Osteoblast (primary cell): ENCODE measurements at regions not wholly inside any gene's neighbourhood (a gene's known extent, or its start where the extent isn't known, plus 50 kb on each side); places are given as distances from the start of the nearest gene placed in this dataset.

Experiments
- DNase-seq: peaks from one replicate; pipeline ENCODE4 v3.0.0; 2011; ENCODE audit warnings: low spot score, mixed read lengths; ENCODE audit not compliant: insufficient read length; ENCODE audit errors: missing footprints
- H2AFZ ChIP-seq: 2 replicates; pipeline ENCODE4 v1.6.0; 2011; ENCODE audit warnings: mild to moderate bottlenecking, low read length
- H3K27ac ChIP-seq: 2 replicates; pipeline ENCODE4 v1.5.1; 2011; ENCODE audit warnings: mild to moderate bottlenecking, low read depth, low read length, moderate library complexity
- H3K27me3 ChIP-seq: 2 replicates; pipeline ENCODE4 v1.6.0; 2012; ENCODE audit warnings: mild to moderate bottlenecking, control low read depth, inconsistent platforms, low read length, moderate library complexity; ENCODE audit not compliant: insufficient read depth
- H3K36me3 ChIP-seq: 2 replicates; pipeline ENCODE4 v1.5.1; 2011; ENCODE audit warnings: mild to moderate bottlenecking, low read length, control low read depth, moderate library complexity; ENCODE audit not compliant: insufficient read depth
- H3K4me1 ChIP-seq: 2 replicates; pipeline ENCODE4 v1.5.1; 2011; ENCODE audit warnings: mild to moderate bottlenecking, low read length, control low read depth, moderate library complexity; ENCODE audit not compliant: insufficient read depth
- H3K4me2 ChIP-seq: 2 replicates; pipeline ENCODE4 v1.6.0; 2011; ENCODE audit warnings: mild to moderate bottlenecking, low read length; ENCODE audit not compliant: insufficient read depth
- H3K4me3 ChIP-seq: fragments of 200-600 bp; sonication (generic); 3 replicates; pipeline ENCODE4 v1.5.1; 2012; ENCODE audit warnings: mild to moderate bottlenecking, low read length, inconsistent platforms; ENCODE audit not compliant: insufficient read depth
- H3K79me2 ChIP-seq: 2 replicates; pipeline ENCODE4 v1.6.0; 2012; ENCODE audit warnings: mild to moderate bottlenecking, low read length, control low read depth, inconsistent platforms; ENCODE audit not compliant: insufficient read depth
- H3K9me3 ChIP-seq: 2 replicates; pipeline ENCODE4 v1.5.1; 2011; ENCODE audit warnings: low read depth, low read length, control low read depth
- H4K20me1 ChIP-seq: 2 replicates; pipeline ENCODE4 v1.6.0; 2012; ENCODE audit warnings: mild to moderate bottlenecking, low read length, control low read depth; ENCODE audit not compliant: insufficient read depth
- TF ChIP-seq, protein P1 (sequence below): IDR thresholded peaks from 2 replicates; pipeline ENCODE4 v1.5.1; 2011; ENCODE audit warnings: mild to moderate bottlenecking, low read depth, low read length, moderate library complexity; ENCODE audit errors: extremely low read depth

DNA sequence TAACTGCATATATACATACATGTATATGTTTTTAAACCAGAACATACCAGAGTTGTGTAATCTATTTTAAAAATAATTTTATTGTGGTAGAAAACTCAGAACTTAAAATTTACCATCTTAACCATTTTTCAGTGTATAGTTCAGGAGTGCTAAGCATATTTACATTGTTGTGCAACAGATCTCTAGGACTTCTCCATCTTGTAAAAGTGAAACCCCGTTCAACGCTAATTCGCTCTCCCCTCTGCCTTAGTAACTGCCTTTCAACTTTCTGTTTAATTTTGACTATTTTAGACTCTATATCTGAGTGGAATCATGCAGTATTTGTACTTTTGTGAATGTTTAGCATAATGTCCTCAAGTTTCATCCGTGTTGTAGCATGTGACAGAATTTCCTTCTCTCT, 51.8 kb upstream of the SSR3 start:
- Histone ChIP-seq H3K4me3 (peak overlapping the region; percentile 75), H3K79me2 (no peaks in the 10 kb centered on the region)
- no peak for DNase-seq

DNA sequence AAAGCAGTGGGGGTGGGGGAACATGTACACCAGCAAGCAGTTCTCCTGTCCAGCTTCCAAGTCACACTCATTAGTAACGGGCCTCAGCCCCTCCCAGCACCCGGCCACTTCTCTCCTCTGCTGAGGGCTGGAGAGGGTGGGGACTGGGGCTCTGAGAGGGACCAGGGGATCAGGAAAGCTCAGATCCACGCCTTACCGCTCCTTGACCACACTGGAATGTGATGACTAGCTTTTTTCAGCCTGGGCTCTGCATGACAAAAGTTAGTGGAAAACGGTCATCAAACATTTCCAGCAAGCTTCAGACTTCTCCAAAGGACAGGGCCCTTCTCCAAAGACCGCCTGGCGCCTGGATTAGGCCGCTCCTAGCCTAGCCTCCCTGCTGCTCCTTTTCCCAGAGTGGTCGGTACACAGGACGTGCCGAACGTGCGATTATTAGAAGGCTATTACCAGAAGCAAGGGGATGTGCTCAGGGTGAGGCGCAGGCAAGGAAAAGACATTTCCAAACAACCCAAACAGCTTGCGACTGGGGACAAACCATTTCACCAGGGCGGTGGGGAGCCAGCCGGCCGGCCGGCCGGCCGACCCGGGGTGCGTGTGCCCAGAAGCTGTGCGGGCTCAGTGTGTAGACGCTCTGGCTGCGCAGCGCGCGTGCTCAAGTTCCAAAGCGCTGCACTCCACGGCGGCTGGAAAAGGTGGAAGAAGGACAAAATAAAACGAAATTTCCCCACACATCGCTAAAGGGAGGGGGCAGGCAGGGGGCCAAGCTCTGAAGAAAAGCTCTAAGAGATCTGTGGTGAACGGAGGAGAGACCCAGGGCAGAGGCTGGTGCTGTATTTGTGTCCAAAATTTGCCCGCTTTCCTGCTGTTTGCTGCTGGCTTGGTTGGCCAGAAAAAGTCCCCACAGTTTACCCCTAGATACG, 51.0 kb upstream of the SSR3 start:
- H3K4me1 ChIP-seq: peaks cover 12% of the 10 kb centered on the region
- TF ChIP-seq, protein P1, sequence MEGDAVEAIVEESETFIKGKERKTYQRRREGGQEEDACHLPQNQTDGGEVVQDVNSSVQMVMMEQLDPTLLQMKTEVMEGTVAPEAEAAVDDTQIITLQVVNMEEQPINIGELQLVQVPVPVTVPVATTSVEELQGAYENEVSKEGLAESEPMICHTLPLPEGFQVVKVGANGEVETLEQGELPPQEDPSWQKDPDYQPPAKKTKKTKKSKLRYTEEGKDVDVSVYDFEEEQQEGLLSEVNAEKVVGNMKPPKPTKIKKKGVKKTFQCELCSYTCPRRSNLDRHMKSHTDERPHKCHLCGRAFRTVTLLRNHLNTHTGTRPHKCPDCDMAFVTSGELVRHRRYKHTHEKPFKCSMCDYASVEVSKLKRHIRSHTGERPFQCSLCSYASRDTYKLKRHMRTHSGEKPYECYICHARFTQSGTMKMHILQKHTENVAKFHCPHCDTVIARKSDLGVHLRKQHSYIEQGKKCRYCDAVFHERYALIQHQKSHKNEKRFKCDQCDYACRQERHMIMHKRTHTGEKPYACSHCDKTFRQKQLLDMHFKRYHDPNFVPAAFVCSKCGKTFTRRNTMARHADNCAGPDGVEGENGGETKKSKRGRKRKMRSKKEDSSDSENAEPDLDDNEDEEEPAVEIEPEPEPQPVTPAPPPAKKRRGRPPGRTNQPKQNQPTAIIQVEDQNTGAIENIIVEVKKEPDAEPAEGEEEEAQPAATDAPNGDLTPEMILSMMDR: no peak
- no peaks in the 10 kb centered on the region for H3K79me2 ChIP-seq
- H4K20me1 ChIP-seq: no peaks in the 10 kb centered on the region
- peak; percentile 77 for DNase-seq
- peak overlapping the region; percentile 75 for H3K4me3 ChIP-seq
- no peaks in the 10 kb centered on the region for H3K36me3 ChIP-seq
- H2AFZ ChIP-seq: peak overlapping the region; percentile 98
- H3K4me2 ChIP-seq: peak overlapping the region; percentile 96
- H3K9me3 ChIP-seq: no peaks in the 10 kb centered on the region
- peak overlapping the region; percentile 78 for H3K27ac ChIP-seq
- no peaks in the 10 kb centered on the region for H3K27me3 ChIP-seq

More for the DNA sequence above, 51.8 kb upstream of the SSR3 start:
- peak overlapping the region; percentile 78 for H3K27ac ChIP-seq
- H3K4me1 ChIP-seq: peaks cover 12% of the 10 kb centered on the region
- TF ChIP-seq, protein P1: no peak
- H4K20me1 ChIP-seq: no peaks in the 10 kb centered on the region
- no peaks in the 10 kb centered on the region for H3K9me3 ChIP-seq
- no peaks in the 10 kb centered on the region for H3K36me3 ChIP-seq
- H3K4me2 ChIP-seq: peak overlapping the region; percentile 96
- H3K27me3 ChIP-seq: no peaks in the 10 kb centered on the region
- H2AFZ ChIP-seq: no peak overlapping the region

- H3K4me2 ChIP-seq: no peak overlapping the region
- H4K20me1 ChIP-seq: no peaks in the 10 kb centered on the region
These were observed 49.8 kb upstream of the SSR3 start for GRCh38 chr3:156604642-156605144.

More at GRCh38 chr3:156604642-156605144, 49.8 kb upstream of the SSR3 start:
- Histone ChIP-seq H3K27ac (no peak overlapping the region), H3K9me3 (no peaks in the 10 kb centered on the region), H3K79me2 (no peaks in the 10 kb centered on the region), H3K27me3 (no peaks in the 10 kb centered on the region), H3K36me3 (no peaks in the 10 kb centered on the region), H3K4me3 (no peak overlapping the region), H2AFZ (no peak overlapping the region), H3K4me1 (peaks cover 12% of the 10 kb centered on the region)
- TF ChIP-seq, protein P1: no peak
- no peak for DNase-seq
